Body of pancreas (tissue), 4 donors: ENCODE measurements at regions not wholly inside any gene's neighbourhood (a gene's known extent, or its start where the extent isn't known, plus 50 kb on each side); places are given as distances from the start of the nearest gene placed in this dataset.

Experiments
- ATAC-seq: fragments of 150-250 bp; one replicate; pipeline ENCODE4 v1.9.1; 2016
- DNase-seq, 4 donors: peaks; one replicate each; pipeline ENCODE4 v3.0.0-alpha.2; 2019
- H3K27ac ChIP-seq, 4 donors: fragments of 200-600 bp; sonication (generic); 1 replicate in 3 of 4; 2 replicates in 1 of 4; pipeline versions ENCODE4 v1.5.1 to v1.6.1; 2016 to 2019; ENCODE audit warnings: mild to moderate bottlenecking in 1 of 4, mixed read lengths in 1 of 4, moderate library complexity in 1 of 4
- H3K27me3 ChIP-seq, 2 donors: fragments of 200-600 bp; sonication (generic); one replicate each; pipeline ENCODE4 v1.6.0; 2016; ENCODE audit warnings: mild to moderate bottlenecking in 1 of 2
- H3K36me3 ChIP-seq, 2 donors: fragments of 200-600 bp; sonication (generic); replicated peaks in 1 of 2; 2 replicates each; pipeline ENCODE4 v1.5.1; 2016; ENCODE audit warnings: low read depth in 2 of 2; ENCODE audit not compliant: insufficient read depth in 1 of 2
- H3K4me1 ChIP-seq: fragments of 200-600 bp; sonication (generic); one replicate; pipeline ENCODE4 v1.6.0; 2016
- H3K4me3 ChIP-seq, 2 donors: fragments of 200-600 bp; sonication (generic); 1 replicate in 1 of 2; 2 replicates in 1 of 2; pipeline ENCODE4 v1.5.1; 2016 to 2019
- H3K9me3 ChIP-seq, 3 donors: fragments of 200-600 bp; sonication (generic); 1 replicate in 2 of 3; 2 replicates in 1 of 3; pipeline ENCODE4 v1.5.1; 2016
- CTCF ChIP-seq, 7 experiments: fragments of 450-650 bp in 4 of 7; fragments of 200-600 bp in 3 of 7; sonication (generic) in 3 of 7; IDR thresholded peaks; one replicate each; pipeline ENCODE4 v1.5.1; 2016 to 2019; ENCODE audit warnings: antibody characterized with exemption in 7 of 7
- POLR2A ChIP-seq, 3 donors: fragments of 450-650 bp; IDR thresholded peaks; one replicate each; pipeline ENCODE4 v1.6.1; 2016; ENCODE audit warnings: antibody characterized with exemption in 3 of 3, mild to moderate bottlenecking in 2 of 3
- WGBS, 2 donors: methylation state at CpG; one replicate each; pipeline ENCODE4 v1.1.5; 2017; 5-methylcytosine and 5-hydroxymethylcytosine counted together
- intact Hi-C: fragments of 100-400 bp; cut with DNase I; formaldehyde crosslinking; loops from one replicate; pipeline ENCODE4 v1.15.1; 2023

DNA sequence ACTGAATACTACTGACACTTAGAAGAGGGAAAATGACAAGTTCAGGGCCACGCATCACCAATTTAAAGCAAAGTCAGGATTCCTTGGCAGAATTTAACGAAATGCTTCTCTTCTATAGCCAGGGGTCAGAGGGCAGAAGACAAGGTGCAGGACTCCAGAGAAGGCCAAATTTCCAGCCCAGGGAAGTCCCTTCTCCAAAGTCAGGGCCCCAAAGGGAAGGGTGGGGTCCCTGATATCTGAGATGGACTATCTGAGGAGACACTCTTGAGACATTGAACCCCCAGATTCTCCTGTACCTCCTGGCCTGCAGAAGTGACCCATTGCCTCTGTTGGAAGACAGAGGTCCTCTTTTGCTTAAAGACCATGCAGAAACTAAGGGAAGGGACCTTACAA lies 91.2 kb downstream of the RPS6KA4 start:
- DNase-seq (no peak), ATAC-seq (no peak)
- Histone ChIP-seq H3K4me1 (peaks cover 27% of the 10 kb centered on the region), H3K4me3 (no peak overlapping the region), H3K27me3 (no peaks in the 10 kb centered on the region), H3K9me3 (no peaks in the 10 kb centered on the region), H3K36me3 (no peaks in the 10 kb centered on the region), H3K27ac (no peak overlapping the region)
- WGBS, 2 donors = 73 to 74% methylated on average over 2 of the region's 2 CpGs
- TF ChIP-seq POLR2A (IDR thresholded peaks at IDR 0.05) (no peak), CTCF (IDR thresholded peaks at IDR 0.05) (no peak)
- intact Hi-C loops = no loop called here

DNA sequence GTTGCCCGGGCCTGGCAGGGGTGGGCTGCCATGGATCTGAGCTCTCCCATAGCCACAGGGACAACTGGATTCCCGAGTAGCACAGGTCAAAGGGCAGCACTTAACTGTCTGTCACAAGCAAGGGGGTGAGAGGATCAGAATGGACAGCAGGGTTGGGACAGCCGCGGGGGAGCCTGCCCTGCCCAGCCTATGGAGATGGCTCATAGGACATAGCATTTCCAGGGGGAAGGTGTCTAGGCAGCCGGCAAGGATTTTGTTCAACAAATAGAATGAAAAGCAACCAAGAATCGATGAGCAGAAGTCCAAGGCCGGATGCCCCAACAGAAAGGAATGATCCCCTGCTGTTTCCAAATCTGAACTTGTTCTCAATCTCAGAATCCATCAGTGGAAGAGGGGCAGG lies 92.9 kb downstream of the RPS6KA4 start:
- TF ChIP-seq CTCF (IDR thresholded peaks at IDR 0.05) (no peak), POLR2A (IDR thresholded peaks at IDR 0.05) (no peak)

GRCh38 chr11:64453466-64453865 lies 94.5 kb downstream of the RPS6KA4 start:
- TF ChIP-seq POLR2A (IDR thresholded peaks at IDR 0.05) = no peak
- TF ChIP-seq CTCF (IDR thresholded peaks at IDR 0.05) = no peak
- DNase-seq (no peak), ATAC-seq (no peak)
- intact Hi-C loops = no loop called here
- WGBS, 2 donors = 83% methylated on average over 1 of the region's 1 CpG; no CpG with 5 or more reads in 1 of the 2 donors
- Histone ChIP-seq H3K9me3 (no peaks in the 10 kb centered on the region), H3K4me3 (no peak overlapping the region), H3K4me1 (peaks cover 14% of the 10 kb centered on the region), H3K27me3 (no peaks in the 10 kb centered on the region), H3K27ac (no peak overlapping the region), H3K36me3 (no peaks in the 10 kb centered on the region)

More for the DNA sequence above, 92.9 kb downstream of the RPS6KA4 start:
- no peak for ATAC-seq
- no peak overlapping the region for H3K4me3 ChIP-seq
- H3K27me3 ChIP-seq = no peaks in the 10 kb centered on the region
- H3K9me3 ChIP-seq = no peaks in the 10 kb centered on the region
- DNase-seq = no peak
- 70 to 71% methylated on average over 7 of the region's 7 CpGs for WGBS, 2 donors
- intact Hi-C loops = no loop called here
- no peaks in the 10 kb centered on the region for H3K36me3 ChIP-seq
- peaks cover 27% of the 10 kb centered on the region for H3K4me1 ChIP-seq
- H3K27ac ChIP-seq = no peak overlapping the region

GRCh38 chr11:64455456-64456261 lies 96.7 kb downstream of the RPS6KA4 start:
- H3K9me3 ChIP-seq = no peaks in the 10 kb centered on the region
- H3K27me3 ChIP-seq = no peaks in the 10 kb centered on the region
- no peaks in the 10 kb centered on the region for H3K36me3 ChIP-seq
- ATAC-seq (no peak), DNase-seq (no peak)
- H3K4me1 ChIP-seq = no peaks in the 10 kb centered on the region
- TF ChIP-seq POLR2A (IDR thresholded peaks at IDR 0.05) (no peak), CTCF (IDR thresholded peaks at IDR 0.05) (no peak)
- no peak overlapping the region for H3K27ac ChIP-seq
- 83 to 100% methylated on average over 6 to 22 of the region's 22 CpGs for WGBS, 2 donors
- intact Hi-C loops = no loop called here
- no peak overlapping the region for H3K4me3 ChIP-seq
